NCI-H1048 (cell line): ENCODE measurements at regions not wholly inside any gene's neighbourhood (a gene's known extent, or its start where the extent isn't known, plus 50 kb on each side); places are given as distances from the start of the nearest gene placed in this dataset.

Experiments
- DNase-seq: peaks from one replicate; lab custom pipeline; 2025; lab: John Stamatoyannopoulos, UW

- no peak for DNase-seq
Measured at GRCh38 chrX:137366018-137366633, 199.8 kb upstream of the ZIC3 start.

- DNase-seq = no peak
Measured at GRCh38 chrX:137363559-137363958, 202.4 kb upstream of the ZIC3 start.

- DNase-seq = no peak
Measured at GRCh38 chrX:137362583-137362982, 203.3 kb upstream of the ZIC3 start.

GRCh38 chrX:137354851-137355250 lies 211.1 kb upstream of the ZIC3 start:
- DNase-seq = no peak

- no peak for DNase-seq
Measured at GRCh38 chrX:137353404-137353803, 212.5 kb upstream of the ZIC3 start.

GRCh38 chrX:137352101-137352660 lies 213.7 kb upstream of the ZIC3 start:
- DNase-seq = no peak

- DNase-seq = no peak
Measured at GRCh38 chrX:137342969-137343368, 223.0 kb upstream of the ZIC3 start.

- DNase-seq = no peak
Measured at GRCh38 chrX:137313627-137314026, 252.3 kb upstream of the ZIC3 start.

GRCh38 chrX:137305404-137305803 lies 260.5 kb upstream of the ZIC3 start:
- DNase-seq = no peak

- no peak for DNase-seq
Measured at GRCh38 chrX:137297167-137297566, 263.4 kb upstream of the GPR101 start.

GRCh38 chrX:137290011-137290410 lies 256.2 kb upstream of the GPR101 start:
- no peak for DNase-seq

- no peak for DNase-seq
Measured at GRCh38 chrX:137287191-137287590, 253.4 kb upstream of the GPR101 start.

- DNase-seq = no peak
Measured at GRCh38 chrX:137286423-137286822, 252.6 kb upstream of the GPR101 start.

GRCh38 chrX:137278825-137279224 lies 245.0 kb upstream of the GPR101 start:
- DNase-seq = no peak

GRCh38 chrX:137263374-137263773 lies 229.6 kb upstream of the GPR101 start:
- no peak for DNase-seq

- DNase-seq = no peak
Measured at GRCh38 chrX:137245183-137245582, 211.4 kb upstream of the GPR101 start.

GRCh38 chrX:137236837-137237236 lies 203.0 kb upstream of the GPR101 start:
- DNase-seq = no peak

GRCh38 chrX:137234651-137235402 lies 201.0 kb upstream of the GPR101 start:
- DNase-seq = no peak

GRCh38 chrX:137233478-137233877 lies 199.7 kb upstream of the GPR101 start:
- no peak for DNase-seq

- DNase-seq = no peak
Measured at GRCh38 chrX:137227151-137227550, 193.4 kb upstream of the GPR101 start.

GRCh38 chrX:137215467-137215866 lies 181.7 kb upstream of the GPR101 start:
- no peak for DNase-seq

GRCh38 chrX:137212078-137212632 lies 178.4 kb upstream of the GPR101 start:
- no peak for DNase-seq

GRCh38 chrX:137198040-137198439 lies 164.2 kb upstream of the GPR101 start:
- DNase-seq = no peak
